ENCODE measurements at regions not wholly inside any gene's neighbourhood (a gene's known extent, or its start where the extent isn't known, plus 50 kb on each side); places are given as distances from the start of the nearest gene placed in this dataset.

GRCh38 chr14:87380054-87380453, 612.9 kb downstream of the GALC start:
- CTCF ChIA-PET = no interaction called here
- no peak overlapping the region for H2AFZ ChIP-seq (ENCODE audit: low read depth, low read length)
- no peaks in the 10 kb centered on the region for H4K20me1 ChIP-seq (replicated peaks; ENCODE audit: control insufficient read depth, extremely low read depth, insufficient read depth, low read length)
- dilution Hi-C loops (cut with MboI; ENCODE audit: extremely low pct_ligation_motif_present, low sequenced_read_pairs) (no loop called here), intact Hi-C loops (cut with micrococcal nuclease) (no loop called here)
- H3K79me2 ChIP-seq (ENCODE audit: control insufficient read depth, insufficient read depth, low read length) = no peaks in the 10 kb centered on the region
- no peaks in the 10 kb centered on the region for H3K36me3 ChIP-seq (ENCODE audit: control insufficient read depth in 2 of 2, extremely low read depth in 1 of 2, insufficient read depth in 2 of 2, low read length in 2 of 2)
- no peaks in the 10 kb centered on the region for H3K4me1 ChIP-seq (ENCODE audit: control insufficient read depth, extremely low read depth, insufficient read depth, low read length)
- no TSS peak for BruUV-seq (replicated peaks)
- H3K9me3 ChIP-seq (replicated peaks; ENCODE audit: control insufficient read depth, insufficient read depth, low read length) = no peaks in the 10 kb centered on the region
- H3K9me1 ChIP-seq (replicated peaks; ENCODE audit: control insufficient read depth, extremely low read depth, insufficient read depth, low read length) = no peaks in the 10 kb centered on the region
- no peak for TF ChIP-seq JUN (IDR thresholded peaks at IDR 0.05; ENCODE audit: borderline replicate concordance, insufficient read depth, insufficient read length, low read depth)
- TF ChIP-seq CTCF (IDR thresholded peaks at IDR 0.05; ENCODE audit: extremely low read depth in 1 of 2, insufficient read depth in 1 of 2, low read depth in 1 of 2, low read length in 2 of 2) = no peak
- no peak for TF ChIP-seq MAX (IDR thresholded peaks at IDR 0.05; ENCODE audit: insufficient read depth, insufficient read length)
- H3K4me2 ChIP-seq (ENCODE audit: insufficient read depth, low read length) = no peak overlapping the region
- DNase-seq (ENCODE audit: low read depth, low spot score) = no peak
- H3K9ac ChIP-seq (replicated peaks; ENCODE audit: extremely low read depth, insufficient read depth, low read length) = no peak overlapping the region
- no peak overlapping the region for H3K27ac ChIP-seq (ENCODE audit: insufficient read depth, low read depth, low read length)
- POLR2A ChIA-PET = no interaction called here
- no peaks in the 10 kb centered on the region for H3K27me3 ChIP-seq (ENCODE audit: control insufficient read depth in 2 of 2, insufficient read depth in 2 of 2, low read length in 2 of 2)
- H3K4me3 ChIP-seq (replicated peaks in 1 of 3; ENCODE audit: insufficient read depth in 1 of 3, low read depth in 1 of 3, low read length in 3 of 3) = no peak overlapping the region
- no peak for FAIRE-seq

GRCh38 chr14:87368751-87369150, 624.2 kb downstream of the GALC start:
- Histone ChIP-seq H3K9me1 (replicated peaks; ENCODE audit: control insufficient read depth, extremely low read depth, insufficient read depth, low read length) (no peaks in the 10 kb centered on the region), H3K27me3 (ENCODE audit: control insufficient read depth in 2 of 2, insufficient read depth in 2 of 2, low read length in 2 of 2) (no peaks in the 10 kb centered on the region), H3K4me3 (replicated peaks in 1 of 3; ENCODE audit: insufficient read depth in 1 of 3, low read depth in 1 of 3, low read length in 3 of 3) (no peak overlapping the region), H4K20me1 (replicated peaks; ENCODE audit: control insufficient read depth, extremely low read depth, insufficient read depth, low read length) (no peaks in the 10 kb centered on the region), H3K4me2 (ENCODE audit: insufficient read depth, low read length) (no peak overlapping the region), H3K79me2 (ENCODE audit: control insufficient read depth, insufficient read depth, low read length) (no peaks in the 10 kb centered on the region), H3K9ac (replicated peaks; ENCODE audit: extremely low read depth, insufficient read depth, low read length) (no peak overlapping the region), H3K36me3 (ENCODE audit: control insufficient read depth in 2 of 2, extremely low read depth in 1 of 2, insufficient read depth in 2 of 2, low read length in 2 of 2) (no peaks in the 10 kb centered on the region), H3K9me3 (replicated peaks; ENCODE audit: control insufficient read depth, insufficient read depth, low read length) (peaks cover 6% of the 10 kb centered on the region), H2AFZ (ENCODE audit: low read depth, low read length) (no peak overlapping the region), H3K27ac (ENCODE audit: insufficient read depth, low read depth, low read length) (no peak overlapping the region), H3K4me1 (ENCODE audit: control insufficient read depth, extremely low read depth, insufficient read depth, low read length) (no peaks in the 10 kb centered on the region)
- ChIA-PET POLR2A (no interaction called here), CTCF (no interaction called here)
- TF ChIP-seq JUN (IDR thresholded peaks at IDR 0.05; ENCODE audit: borderline replicate concordance, insufficient read depth, insufficient read length, low read depth) = no peak
- no peak for TF ChIP-seq POLR2AphosphoS5 (IDR thresholded peaks at IDR 0.05; ENCODE audit: insufficient read depth, low read depth, low read length)
- no peak for TF ChIP-seq CTCF (IDR thresholded peaks at IDR 0.05; ENCODE audit: extremely low read depth in 1 of 2, insufficient read depth in 1 of 2, low read depth in 1 of 2, low read length in 2 of 2)
- no peak for TF ChIP-seq POLR2A (IDR thresholded peaks at IDR 0.05; ENCODE audit: low read depth, low read length)
- no peak for TF ChIP-seq GATA2 (IDR thresholded peaks at IDR 0.05; ENCODE audit: insufficient read depth, insufficient read length, low read depth, low read length)
- no peak for TF ChIP-seq MYC (IDR thresholded peaks at IDR 0.05; ENCODE audit: low read depth, low read length)
- no peak for TF ChIP-seq FOS (IDR thresholded peaks at IDR 0.05; ENCODE audit: borderline replicate concordance, insufficient read depth, low read length)
- no peak for TF ChIP-seq EZH2 (IDR thresholded peaks at IDR 0.05; ENCODE audit: borderline replicate concordance, low read depth, low read length, severe bottlenecking)
- no TSS peak for BruUV-seq (replicated peaks)
- FAIRE-seq (no peak), DNase-seq (ENCODE audit: low read depth, low spot score) (no peak)
- dilution Hi-C loops (cut with MboI; ENCODE audit: extremely low pct_ligation_motif_present, low sequenced_read_pairs) = no loop called here
- intact Hi-C loops (cut with micrococcal nuclease) = no loop called here
